DMS53 treated with DMSO at 0.1 percent for 48 hours (cell line): ENCODE measurements at regions not wholly inside any gene's neighbourhood (a gene's known extent, or its start where the extent isn't known, plus 50 kb on each side); places are given as distances from the start of the nearest gene placed in this dataset.

Source experiments
- DNase-seq: peaks from one replicate; lab custom pipeline; 2025; ENCODE audit not compliant: unreplicated experiment; lab: John Stamatoyannopoulos, UW

GRCh38 chr5:120388016-120388781 is 75.9 kb upstream of the PRR16 start:
- DNase-seq, result no peak

DNA sequence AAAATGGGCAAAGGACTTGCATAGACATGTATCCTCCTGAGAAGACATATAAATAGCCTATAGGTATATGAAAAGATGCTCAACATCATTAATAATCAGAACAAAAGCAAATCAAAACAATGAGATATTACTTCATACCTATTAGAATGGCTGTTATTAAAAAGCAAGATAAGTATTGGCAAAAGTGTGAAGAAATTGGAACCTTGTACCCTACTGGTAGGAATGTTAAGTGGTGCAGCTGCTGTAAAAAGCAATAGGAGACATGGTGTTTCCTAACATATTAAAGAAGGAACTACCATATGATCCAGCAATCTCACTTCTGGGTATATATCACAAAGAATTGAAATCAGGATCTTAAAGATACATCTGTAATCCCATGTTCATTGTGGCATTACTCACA is 69.8 kb upstream of the PRR16 start:
- DNase-seq, result no peak

- DNase-seq, result no peak
Measured at GRCh38 chr5:120396186-120396585, 67.9 kb upstream of the PRR16 start.

DNA sequence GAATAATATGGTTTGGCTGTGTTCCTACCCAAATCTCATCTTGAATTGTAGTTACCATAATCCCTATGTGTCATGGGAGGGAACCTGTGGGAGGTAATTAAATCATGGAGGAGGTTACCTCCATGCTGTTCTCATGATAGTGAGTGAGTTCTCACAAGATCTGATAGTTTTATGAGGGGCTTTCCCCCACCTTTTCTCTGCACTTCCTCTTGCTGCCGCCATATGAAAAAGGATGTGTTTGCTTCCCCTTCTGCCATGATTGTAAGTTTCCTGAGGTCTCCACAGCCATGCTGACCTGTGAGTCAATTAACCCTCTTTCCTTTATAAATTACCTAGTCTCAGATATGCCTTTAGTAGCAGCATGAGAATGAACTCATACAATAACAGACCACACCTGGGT is 63.7 kb upstream of the PRR16 start:
- no peak for DNase-seq

DNA sequence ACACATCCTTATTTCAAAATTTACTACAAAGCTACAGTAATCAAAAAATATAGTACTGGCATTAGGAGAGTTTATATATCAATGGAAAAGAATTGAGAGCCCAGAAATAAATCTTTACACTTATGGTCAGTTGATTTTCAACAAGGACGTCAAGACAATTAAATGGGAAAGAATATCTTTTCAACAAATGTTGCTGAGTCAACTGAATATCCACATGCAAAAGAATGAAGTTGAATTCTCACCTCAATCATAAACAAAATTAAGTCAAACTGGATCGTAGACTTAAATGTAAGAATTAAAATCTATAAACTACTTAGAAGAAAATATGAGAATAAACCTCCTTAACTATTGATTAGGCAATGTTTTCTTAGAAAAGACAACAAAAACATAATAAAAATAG is 61.5 kb upstream of the PRR16 start:
- no peak for DNase-seq

DNA sequence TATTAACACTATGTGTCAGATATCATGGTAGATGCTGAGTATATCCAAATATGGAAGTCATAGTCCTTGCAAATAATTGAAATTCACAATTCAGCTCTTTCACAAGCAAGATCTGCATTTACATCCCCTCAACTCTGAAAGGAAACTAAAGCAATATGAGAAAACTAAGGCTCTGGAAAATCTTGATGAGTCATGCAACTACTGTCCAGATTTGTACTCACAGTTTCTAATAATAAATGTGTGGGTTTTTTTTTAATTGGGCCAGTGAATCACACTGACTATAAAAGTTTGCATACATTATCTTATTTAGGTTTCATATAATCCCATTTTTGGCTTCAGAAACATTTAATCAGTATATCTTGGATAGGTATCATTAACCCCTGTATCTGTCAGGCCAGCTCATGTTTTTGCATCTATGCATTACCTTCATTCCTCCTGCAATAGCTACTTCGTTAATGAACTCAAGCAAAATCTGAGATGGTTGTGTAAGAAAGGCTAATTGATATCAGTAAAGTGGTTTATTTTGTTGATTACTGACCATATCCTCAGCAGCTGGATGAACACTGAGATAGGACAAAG is 58.7 kb upstream of the PRR16 start:
- no peak for DNase-seq

DNA sequence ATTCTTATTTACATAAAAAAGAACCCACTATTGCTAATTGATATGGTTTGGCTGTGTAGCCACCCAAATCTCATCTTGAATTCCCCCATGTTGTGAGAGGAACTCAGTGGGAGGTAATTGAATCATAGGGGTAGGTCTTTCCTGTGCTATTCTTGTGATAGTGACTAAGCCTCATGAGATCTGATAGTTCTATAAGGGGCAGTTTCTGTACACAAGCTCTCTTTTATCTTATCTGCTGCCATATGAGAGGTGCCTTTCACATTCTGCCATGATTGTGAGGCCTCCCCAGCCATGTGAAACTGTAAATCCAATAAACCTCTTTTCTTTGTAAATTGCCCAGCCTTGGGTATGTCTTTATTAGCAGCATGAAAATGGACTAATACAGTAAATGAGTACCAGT is 58.2 kb upstream of the PRR16 start:
- DNase-seq, result no peak

- no peak for DNase-seq
Measured at GRCh38 chr5:120413686-120414085, 50.4 kb upstream of the PRR16 start.
